Activated CD4-positive, alpha-beta T cell treated with anti-CD3 and anti-CD28 coated beads, Interleukin-2, amount 50 U/mL, for 4 hours (primary cell): ENCODE measurements at regions not wholly inside any gene's neighbourhood (a gene's known extent, or its start where the extent isn't known, plus 50 kb on each side); places are given as distances from the start of the nearest gene placed in this dataset.
"Not testable (repeated sequence)": the region's sequence is repeated elsewhere in the genome, so short reads cannot be mapped to it uniquely, and the experiment has no call there.

Source experiments
- DNase-seq, 2 experiments: peaks; one replicate each; pipeline ENCODE4 v3.0.0-alpha.2; 2020

DNA sequence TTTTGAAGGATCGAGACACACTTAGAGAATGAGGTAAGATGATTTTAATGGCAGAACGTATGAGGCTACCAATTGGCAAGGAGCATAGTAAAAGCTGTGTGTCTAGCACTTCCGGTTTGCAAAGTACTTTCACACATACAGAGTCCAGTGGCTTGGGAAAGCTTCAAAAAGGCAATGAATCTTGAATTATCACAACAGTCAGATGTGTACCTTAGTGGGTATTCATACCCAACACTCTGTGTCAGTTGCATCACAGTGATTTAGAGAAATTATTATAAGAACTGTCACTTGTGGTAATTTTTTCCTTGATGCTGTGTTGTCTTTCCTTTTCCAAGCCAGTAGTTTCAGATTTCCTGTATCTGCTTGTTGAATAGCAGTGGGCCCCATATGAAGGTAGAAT is 424.1 kb downstream of the PCNX1 start:
- DNase-seq: no peak

DNA sequence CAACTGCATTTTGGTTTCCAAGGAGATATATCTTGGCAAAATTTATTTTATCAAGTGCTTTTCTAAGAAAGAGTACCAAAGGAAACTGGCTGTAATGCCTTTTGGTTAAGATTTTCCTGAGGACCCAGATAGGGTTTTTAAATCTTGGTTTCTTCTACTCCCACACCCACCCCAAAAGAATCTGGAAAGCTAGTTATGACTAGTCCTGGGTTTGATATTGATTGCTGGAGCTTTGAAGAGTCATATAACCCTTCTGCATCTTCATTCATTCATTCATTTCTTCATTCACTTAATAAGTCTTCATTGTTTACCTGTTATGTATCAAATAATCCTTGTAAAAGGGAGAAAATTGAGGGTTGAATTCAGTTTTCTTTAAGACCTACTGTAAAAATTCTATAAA is 425.2 kb downstream of the PCNX1 start:
- DNase-seq: no peak

DNA sequence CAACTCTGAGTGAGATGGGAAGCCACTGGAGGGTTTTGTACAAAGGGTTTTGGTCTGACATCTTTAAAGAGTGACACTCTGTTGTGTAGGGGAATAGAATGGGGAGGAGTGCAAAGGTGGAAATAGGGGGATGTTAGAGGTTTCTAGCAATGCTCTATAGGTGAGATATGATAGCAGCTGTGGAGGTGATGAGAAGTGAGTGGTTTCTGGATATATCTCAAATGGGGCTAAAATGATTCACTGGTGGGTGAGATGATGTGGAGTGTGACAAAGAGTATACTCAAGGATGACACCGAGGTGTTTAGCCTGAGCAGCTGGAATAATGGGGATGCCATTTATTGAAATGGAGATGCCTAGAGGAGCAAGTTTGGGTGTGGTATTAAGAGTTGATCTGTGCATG is 426.4 kb downstream of the PCNX1 start:
- no peak for DNase-seq

DNA sequence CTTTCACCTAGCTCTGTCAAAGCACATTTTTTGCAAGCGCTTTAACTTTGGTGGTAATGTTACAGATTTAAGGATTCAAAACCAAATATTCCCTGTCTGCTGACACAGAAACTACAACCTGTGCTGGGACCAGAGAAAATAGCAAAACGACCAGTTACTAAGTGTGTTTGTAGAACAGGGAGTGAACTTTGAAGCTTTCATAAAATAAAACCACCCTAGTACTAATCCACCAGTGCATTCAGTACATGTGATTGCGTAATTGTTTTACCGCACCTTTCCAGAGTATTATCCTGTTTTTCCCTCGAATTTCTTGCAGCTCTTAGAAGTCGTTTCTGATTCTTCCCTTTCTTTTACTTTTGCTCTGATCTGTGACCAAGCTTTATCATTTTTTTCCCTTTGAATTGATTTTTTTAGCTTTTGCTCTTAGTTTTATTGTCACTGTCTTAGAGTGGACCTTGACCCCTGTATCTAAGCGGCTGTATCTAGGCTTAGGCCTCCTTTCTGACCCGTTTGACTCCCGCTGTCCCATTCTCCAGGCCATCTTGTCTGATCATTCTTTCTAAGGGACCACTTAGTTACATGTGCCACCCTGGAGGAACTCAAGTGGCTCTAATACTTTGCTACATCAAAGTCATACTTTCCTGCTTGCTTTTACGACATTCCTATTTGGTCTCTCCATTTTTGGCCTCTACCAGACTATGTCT is 429.4 kb downstream of the PCNX1 start:
- no peak for DNase-seq

DNA sequence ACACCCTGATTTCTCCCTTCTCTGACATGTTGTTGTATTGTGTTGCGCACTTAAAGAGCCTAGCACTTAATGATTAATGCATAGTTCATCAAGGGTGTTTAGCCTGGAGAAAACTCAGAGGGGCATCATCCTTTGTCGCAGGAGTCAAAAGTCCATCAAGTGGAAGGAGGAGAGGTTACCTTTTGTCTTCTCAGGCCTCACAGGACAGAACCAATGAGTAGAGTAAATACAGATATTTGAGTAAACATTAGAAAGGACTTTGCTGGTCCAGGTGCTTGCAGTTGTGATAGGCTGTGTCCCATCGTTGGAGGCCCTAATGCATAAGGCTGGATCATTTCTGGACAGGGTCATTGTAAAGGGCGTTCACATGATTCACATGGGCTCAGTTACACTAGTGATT is 430.9 kb downstream of the PCNX1 start:
- DNase-seq: no peak

DNA sequence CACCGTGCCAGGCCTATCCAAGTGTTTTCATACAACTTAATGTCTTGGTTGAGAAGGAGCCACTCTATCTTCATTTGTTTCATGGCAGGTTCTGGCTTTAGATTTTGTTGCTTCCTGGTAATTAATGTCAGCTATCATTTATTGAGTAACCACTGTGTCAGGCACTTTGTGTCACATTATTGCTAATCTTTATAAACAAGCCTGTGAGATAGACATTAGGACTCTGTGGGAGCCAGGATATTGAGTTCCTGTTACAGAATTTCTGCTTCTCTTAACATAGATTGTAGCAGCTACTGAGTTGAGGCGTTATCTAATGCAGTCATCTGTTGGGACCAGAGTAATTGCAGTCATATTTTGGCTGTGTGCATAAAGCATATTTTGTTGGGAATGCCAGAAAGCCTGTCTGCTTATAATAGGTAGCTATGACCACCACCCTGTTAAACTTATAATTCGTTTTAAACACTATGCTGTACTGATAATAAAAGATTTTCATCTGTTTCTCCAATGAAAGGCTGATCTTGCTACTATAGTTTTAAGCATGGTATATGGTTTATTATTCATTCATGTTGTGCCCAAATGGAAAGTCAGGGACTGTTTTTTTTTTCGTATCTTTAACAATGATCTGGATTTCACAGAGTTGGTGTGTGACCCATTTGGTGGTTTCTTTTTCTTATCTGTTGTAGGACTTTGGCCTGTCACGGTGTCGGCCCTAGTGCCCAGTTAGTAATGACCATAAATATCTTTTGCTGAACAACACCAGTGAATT is 432.6 kb downstream of the PCNX1 start:
- DNase-seq: no peak

DNA sequence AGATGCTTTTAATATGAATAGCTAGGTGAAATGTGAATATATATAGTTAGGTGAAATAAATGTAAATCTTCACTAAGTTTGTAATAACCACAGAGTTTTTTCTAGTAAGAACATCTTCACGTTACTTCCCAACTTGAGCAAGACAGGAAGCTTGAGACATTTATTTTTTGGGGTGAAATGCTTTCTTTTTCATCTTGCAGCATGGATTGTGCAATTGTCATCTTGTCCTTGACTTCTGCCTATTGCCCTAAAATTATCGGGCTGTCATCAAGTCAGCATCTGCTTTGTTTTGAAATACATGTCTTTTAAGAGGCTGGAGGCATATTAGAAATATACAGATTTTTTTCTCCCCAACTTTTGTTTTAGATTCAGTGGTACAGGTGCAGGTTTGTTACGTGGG is 433.9 kb downstream of the PCNX1 start:
- DNase-seq: no peak

DNA sequence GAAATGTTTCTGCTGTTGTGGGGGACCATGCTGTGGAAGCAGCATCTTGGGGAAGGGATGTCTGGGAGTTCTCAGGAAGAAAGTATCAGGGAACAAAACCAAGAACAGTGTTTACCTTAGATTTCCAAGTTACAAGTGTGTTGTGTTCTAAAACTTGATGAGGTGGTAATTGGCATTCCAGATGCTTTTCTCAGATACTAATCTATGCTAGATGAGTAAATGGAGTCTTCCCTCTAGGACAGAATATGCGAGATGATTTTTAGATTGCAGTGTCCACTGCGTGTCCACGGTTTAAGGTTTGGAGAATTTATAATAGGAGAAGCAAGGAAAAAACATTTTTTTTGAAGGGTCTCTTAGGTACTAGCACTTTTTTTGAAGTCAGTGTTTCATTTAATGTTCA is 436.5 kb downstream of the PCNX1 start:
- DNase-seq: no peak

DNA sequence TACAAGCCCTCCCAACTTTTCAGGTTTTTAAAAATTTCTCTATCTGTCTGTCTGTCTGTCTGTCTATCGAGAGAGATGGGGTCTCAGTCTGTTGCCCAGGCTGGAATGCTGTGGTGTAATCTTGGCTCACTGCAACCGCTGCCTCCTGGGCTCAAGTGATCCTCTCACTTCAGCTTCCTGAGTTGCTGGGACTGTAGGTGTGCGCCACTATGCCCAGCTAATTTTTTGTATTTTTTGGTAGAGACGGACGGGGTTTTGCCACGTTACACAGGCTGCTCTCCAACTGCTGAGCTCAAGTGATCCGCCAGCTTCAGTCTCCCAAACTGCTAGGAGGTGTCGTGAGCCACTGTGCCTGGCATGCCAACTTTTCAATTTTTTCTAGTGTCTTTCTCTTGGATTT is 437.2 kb downstream of the PCNX1 start:
- DNase-seq: no peak

DNA sequence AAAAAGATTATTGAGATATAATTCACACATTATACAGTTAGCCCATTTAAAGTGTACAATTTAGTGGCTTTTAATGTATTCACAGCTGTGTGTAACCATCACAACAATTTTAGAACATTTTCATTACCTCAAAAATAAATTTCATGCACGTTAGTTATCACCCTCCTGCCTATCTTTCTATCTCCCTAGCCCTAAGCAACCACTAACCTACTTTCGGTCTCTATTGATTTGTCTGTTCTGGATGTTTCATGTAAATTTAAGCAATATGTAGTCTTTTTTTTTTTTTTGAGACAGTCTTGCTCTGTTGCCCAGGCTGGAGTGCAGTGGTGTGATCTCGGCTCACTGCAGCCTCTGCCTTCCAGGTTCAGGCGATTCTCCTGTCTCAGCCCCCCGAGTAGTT is 439.4 kb downstream of the PCNX1 start:
- no peak for DNase-seq

DNA sequence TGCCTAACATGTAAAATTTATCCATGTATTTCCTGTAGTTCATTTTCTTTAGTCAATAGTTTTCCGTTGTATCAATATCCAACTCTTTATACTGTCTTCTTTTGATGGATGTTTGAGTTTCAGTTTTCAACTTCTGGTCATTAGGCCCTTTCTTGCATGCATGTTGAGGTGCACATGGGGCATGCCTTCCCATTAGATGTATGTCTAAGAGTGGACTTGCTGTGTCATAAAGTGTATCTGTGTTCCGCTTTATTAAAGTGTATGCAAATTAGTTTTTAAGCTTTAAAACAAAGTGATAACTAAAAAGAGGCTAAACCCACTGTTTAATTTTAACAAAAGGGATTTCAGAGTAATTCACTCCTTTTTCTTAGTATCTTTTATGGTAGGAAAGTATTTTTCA is 441.1 kb downstream of the PCNX1 start:
- DNase-seq: no peak

DNA sequence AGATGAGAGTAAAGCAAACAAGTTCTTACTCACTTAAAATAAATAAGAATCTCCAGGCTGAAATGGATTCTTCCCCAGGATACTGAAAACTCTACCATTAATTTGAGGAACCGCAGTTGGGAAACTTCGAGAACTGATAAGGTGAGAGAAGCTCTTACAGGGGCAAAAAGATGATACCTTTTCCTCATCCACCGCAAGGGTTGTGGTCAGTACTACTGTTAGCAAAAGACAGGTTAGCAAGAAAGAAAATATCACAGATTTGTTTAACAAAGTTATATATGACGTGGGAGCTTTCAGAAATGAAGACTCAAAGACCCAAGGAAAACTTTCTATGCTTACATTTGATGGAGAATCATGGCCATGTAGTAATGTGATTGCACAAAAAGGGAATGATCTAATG is 441.6 kb downstream of the PCNX1 start:
- DNase-seq: no peak

DNA sequence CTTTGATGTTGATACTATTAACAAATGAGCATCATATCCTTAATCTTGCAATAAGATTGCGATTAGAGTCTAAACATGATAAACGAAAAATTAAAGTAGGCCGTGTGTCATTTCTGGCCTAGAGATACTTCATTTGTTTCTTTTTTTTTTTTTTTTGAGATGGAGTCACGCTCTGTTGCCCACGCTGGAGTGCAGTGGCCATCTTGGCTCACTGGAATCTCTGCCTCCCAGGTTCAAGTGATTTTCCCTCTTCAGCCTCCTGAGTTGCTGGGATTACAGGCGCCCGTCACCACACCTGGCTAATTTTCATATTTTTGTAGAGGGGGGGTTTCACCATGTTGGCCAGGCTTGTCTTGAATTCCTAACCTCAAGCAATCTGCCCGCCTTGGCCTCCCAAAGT is 446.9 kb downstream of the PCNX1 start:
- DNase-seq: no peak

DNA sequence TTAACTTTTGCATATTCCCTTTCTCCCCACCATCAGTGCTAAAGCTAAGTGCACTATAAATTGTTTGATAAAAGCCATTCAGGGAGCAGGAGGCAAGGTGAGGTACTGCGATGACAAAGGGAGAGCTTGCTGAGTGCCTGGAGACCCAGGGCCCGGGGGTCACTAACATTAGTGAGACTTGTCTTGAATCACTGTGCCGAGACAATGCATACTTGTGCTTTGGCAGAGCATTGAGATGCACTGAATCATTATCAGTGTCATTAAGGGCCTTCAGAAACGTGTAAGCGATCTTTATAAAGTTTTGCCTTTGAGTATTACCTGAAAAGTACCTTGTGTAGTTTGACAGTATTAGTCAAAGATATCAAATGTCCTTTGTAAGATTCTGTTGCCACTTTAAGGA is 447.5 kb downstream of the PCNX1 start:
- DNase-seq: no peak

DNA sequence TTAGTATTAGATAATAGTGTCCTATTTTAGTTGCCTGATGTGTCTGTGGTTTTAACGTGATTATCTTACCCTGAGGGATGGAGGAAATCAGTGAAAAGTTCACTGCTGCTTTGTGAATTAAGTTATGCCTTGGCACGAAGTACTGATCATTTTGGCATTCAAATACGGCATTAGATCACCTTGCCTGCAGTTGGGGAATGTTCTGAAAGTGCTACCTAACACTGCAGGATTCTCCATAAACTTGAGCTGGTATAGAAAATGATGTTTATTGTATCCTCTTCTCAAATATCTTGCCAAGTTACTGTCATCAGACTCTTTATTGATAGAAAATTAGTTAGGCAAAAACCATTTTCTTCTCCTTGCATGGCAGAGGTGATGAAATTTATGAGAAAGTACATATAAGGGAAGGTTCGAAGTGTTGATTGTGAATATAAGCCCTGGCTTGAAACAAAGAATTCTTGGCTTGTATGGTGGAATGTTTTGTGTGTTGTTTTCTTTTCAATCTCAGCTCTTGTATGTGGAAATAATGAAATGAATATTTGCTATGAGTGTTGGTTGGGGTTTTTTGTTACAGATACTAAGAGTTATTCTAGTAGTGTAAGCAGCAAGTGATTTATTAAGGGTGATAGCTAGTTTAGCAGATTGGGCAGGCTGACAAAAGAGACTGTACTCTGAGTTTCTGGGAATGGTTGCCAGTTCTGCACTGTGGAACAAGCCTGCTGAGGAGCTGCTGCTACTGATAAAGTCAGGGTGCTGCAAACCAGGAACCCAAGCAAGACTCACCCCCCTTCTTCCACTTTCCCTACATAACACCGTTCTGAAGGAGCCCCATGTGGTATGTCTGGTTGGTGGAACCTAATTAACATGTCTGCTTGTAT is 448.3 kb downstream of the PCNX1 start:
- no peak for DNase-seq

DNA sequence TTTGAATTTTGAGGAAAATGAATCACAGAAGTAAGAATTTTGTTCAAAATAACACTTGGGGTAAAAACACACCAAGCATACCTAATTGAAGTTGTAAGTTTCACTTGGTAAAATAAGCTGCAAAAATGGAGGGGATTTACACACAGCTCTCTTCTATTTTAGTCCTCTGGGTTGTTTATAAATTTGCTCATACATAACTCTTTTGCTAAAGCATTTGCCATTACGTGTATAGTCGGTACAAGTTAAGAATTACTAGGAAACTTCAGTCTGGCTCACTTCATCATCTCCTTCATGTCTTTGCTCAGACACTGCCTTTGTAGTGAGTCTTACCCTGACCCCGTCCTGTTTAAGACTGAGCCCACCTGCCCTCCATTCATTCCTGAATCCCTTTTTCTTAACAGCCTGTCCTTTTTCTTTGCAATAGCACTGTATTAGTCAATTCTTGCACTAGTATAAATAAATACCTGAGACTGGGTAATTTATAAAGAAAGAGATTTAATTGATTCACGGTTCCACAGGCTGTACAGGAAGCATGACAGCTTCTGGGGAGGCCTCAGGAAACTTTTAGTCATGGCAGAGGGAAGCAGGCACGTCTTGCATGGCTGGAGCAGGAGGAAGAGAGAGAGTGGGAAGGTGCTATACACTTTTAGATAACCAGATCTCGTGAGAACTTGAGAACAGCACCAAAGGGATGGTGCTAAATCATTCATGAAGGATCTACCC is 451.1 kb downstream of the PCNX1 start:
- no peak for DNase-seq

DNA sequence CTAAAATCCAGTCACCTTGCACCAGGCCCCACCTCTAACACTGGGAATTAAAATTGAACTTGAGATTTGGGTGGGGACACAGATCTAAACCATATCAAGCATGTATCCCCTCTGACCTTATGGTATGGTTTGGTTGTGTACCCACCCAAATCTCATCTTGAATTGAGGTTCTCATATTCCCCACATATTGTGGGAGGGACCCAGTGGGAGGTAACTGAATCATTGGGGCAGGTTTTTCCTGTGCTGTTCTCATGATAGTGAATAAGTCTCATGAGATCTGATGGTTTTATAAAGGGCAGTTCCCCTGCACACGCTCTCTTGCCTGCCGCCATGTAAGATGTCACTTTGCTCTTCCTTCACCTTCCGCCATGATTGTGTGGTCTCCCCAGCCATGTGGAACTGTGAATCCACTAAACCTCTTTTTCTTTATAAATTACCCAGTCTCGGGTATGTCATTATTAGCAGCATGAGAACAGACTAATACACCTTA is 451.7 kb downstream of the PCNX1 start:
- not testable (repeated sequence) for DNase-seq

DNA sequence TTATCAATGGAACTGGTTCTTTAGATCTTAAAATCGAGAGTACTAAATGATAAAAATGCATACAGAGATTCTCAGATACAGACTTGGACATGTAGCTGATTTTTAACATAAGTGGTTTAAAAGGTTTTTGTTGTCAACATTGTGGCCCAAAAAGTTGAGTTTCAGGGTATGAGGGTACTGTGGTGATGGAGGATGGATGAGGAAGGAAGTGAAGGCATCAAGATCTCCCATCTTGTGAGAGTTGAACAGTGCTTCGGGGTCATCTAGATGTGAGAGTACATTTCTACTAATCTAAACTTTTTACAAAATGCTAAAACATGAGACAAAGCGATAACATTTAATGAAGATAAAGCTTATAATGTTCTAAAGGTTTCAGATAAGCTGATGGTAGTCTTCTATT is 452.6 kb downstream of the PCNX1 start:
- no peak for DNase-seq

DNA sequence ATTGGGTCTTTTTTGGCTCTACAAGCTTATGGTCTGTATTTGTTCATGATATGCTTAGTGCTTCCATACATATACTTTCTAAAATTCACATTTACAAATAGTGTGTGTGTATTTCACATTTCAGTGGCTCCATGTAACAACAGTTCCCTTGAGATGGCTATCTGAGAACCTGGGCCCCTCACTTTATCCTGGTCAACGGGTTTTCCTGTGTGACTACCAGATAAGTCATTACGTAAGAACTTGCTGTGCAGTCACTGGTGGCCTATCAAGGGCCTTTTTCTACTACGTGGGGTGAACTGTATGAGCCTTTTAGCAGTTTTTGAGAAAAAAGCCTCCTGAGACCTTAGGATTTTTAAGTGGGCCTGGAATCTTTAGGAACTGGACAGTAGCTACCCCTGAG is 454.1 kb downstream of the PCNX1 start:
- DNase-seq: no peak

DNA sequence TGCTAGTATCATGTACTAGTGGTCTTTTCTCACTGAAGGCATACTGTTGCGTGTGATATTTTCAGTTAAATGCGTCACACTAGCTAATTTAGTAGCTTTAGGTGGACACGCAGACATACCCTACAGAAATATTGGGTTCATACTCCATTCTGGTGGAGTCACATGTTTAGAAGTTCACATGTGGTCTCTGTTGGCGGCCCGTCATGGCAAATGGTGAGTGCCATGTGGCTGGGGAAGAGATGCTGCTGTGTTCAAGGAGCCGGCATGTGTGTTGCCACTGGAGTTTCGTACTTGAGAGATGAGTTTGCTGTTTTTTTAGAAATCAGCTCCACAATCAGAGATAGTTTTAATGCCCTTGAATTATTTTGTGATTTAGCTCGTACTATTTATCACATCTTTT is 454.6 kb downstream of the PCNX1 start:
- no peak for DNase-seq

DNA sequence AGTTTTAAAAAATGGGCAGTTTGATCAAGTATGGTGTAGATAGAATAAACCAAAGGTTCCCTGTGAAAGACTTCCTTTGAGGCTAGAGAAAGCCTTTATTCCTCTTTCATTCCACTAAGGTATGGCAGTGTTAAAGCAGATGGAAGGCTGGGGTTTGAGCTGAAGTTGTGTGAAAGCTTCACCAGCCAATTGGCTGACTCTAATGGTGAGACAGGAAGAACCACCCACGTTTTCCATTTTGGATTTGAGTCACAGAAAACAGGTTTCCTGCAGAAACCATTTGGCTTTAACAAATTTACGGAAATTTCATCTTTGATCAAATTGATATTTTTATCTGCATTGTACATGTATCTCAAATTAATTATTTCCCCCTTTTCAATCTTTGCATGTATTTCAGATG is 455.0 kb downstream of the PCNX1 start:
- DNase-seq: no peak

DNA sequence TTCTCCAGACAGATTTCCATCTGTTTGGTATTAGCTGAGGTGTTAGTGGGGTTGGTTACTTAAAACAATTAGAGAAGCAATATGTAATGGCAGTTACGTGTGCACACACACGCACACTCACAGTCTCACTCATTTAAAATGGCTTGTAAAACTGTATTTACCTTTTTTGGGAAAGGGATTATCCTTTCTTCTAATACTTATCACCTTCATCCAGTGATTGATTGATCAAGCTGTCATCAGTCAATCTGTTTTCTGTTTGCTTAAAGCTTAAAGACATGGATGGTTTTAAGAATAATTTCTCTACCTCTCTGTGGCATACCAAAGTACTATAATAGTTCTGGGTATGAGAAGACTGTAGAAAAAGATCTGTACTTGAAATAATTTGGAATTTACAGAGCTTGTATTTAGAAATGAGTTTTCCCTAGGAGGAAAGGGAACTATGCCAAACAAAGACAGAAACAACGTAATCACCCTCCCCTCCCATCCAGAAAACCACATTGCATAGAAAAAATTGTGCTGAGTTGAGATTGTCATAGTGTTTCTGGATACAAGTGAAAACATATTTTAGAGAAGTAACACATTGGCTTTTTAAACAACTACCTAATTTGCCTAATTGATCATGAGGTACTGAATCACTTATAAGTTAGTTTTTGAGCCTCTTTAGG is 455.8 kb downstream of the PCNX1 start:
- DNase-seq: no peak
